ENCODE measurements at regions not wholly inside any gene's neighbourhood (a gene's known extent, or its start where the extent isn't known, plus 50 kb on each side); places are given as distances from the start of the nearest gene placed in this dataset.
"Not testable (repeated sequence)": the region's sequence is repeated elsewhere in the genome, so short reads cannot be mapped to it uniquely, and the experiment has no call there.

DNA sequence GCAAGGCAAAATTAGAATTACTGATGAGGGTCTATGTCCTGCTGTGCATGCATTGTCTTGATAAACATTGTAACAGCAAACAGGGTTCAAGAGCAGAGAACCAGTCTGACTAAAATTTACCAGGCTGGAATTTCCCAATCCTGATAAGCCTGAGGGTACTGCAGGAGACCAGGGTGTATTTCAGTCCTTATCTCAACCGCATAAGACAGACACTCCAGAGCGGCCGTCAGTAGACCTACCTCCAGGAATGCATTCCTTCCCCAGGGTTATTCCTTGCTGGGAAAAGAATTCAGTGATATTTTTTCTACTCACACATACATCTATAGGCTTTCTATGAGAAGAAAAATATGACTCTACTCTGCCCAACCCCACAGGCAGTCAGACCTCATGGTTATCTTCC lies 466.1 kb downstream of the SLC6A15 start:
- TF ChIP-seq, protein P1, sequence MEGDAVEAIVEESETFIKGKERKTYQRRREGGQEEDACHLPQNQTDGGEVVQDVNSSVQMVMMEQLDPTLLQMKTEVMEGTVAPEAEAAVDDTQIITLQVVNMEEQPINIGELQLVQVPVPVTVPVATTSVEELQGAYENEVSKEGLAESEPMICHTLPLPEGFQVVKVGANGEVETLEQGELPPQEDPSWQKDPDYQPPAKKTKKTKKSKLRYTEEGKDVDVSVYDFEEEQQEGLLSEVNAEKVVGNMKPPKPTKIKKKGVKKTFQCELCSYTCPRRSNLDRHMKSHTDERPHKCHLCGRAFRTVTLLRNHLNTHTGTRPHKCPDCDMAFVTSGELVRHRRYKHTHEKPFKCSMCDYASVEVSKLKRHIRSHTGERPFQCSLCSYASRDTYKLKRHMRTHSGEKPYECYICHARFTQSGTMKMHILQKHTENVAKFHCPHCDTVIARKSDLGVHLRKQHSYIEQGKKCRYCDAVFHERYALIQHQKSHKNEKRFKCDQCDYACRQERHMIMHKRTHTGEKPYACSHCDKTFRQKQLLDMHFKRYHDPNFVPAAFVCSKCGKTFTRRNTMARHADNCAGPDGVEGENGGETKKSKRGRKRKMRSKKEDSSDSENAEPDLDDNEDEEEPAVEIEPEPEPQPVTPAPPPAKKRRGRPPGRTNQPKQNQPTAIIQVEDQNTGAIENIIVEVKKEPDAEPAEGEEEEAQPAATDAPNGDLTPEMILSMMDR (IDR thresholded peaks at IDR 0.05): not testable (repeated sequence)
- not testable (repeated sequence) for TF ChIP-seq POLR2A (IDR thresholded peaks at IDR 0.05)

Measured in right lobe of liver (tissue), 4 donors.